ENCODE measurements at regions not wholly inside any gene's neighbourhood (a gene's known extent, or its start where the extent isn't known, plus 50 kb on each side); places are given as distances from the start of the nearest gene placed in this dataset.

- Mint-ChIP-seq H3K27me3 (no peaks in the 10 kb centered on the region), H3K36me3 (no peaks in the 10 kb centered on the region), H3K9me3 (peaks cover 3 to 15% (median 4%) of the 10 kb centered on the region in 8 donors), H3K4me1 (no peaks in the 10 kb centered on the region), H3K4me3 (no peak overlapping the region), H3K27ac (no peak overlapping the region)
- Histone ChIP-seq H3K9me3 (ENCODE audit: control insufficient read depth in 1 of 2, low read length in 2 of 2) (no peaks in the 10 kb centered on the region), H3K27me3 (ENCODE audit: insufficient read depth, low read length) (no peaks in the 10 kb centered on the region), H3K4me3 (ENCODE audit: low read length in 2 of 2) (no peak overlapping the region), H3K36me3 (ENCODE audit: insufficient read depth, low read length) (no peaks in the 10 kb centered on the region), H3K4me1 (ENCODE audit: insufficient read depth, low read length) (no peaks in the 10 kb centered on the region), H3K27ac (ENCODE audit: low read depth, low read length) (no peak overlapping the region)
- CTCF ChIA-PET (ENCODE audit: partially characterized antibody), result no interaction called here
- no peak for DNase-seq
- intact Hi-C loops (cut with micrococcal nuclease), result no loop called here
- POLR2A ChIA-PET (ENCODE audit: partially characterized antibody), result no interaction called here
These were observed 504.8 kb downstream of the SLITRK1 start for GRCh38 chr13:83377491-83377890.

GRCh38 chr13:83372786-83373185 is 509.5 kb downstream of the SLITRK1 start:
- no peaks in the 10 kb centered on the region for H3K36me3 Mint-ChIP-seq
- peaks cover 6 to 21% (median 8%) of the 10 kb centered on the region in 8 donors for H3K9me3 Mint-ChIP-seq
- H3K27me3 ChIP-seq (ENCODE audit: insufficient read depth, low read length), result no peaks in the 10 kb centered on the region
- no peak overlapping the region for H3K4me3 ChIP-seq (ENCODE audit: low read length in 2 of 2)
- H3K36me3 ChIP-seq (ENCODE audit: insufficient read depth, low read length), result no peaks in the 10 kb centered on the region
- no peaks in the 10 kb centered on the region for H3K4me1 ChIP-seq (ENCODE audit: insufficient read depth, low read length)
- ChIA-PET POLR2A (ENCODE audit: partially characterized antibody) (no interaction called here), CTCF (ENCODE audit: partially characterized antibody) (no interaction called here)
- intact Hi-C loops (cut with micrococcal nuclease), result no loop called here
- H3K27ac ChIP-seq (ENCODE audit: low read depth, low read length), result no peak overlapping the region
- no peak overlapping the region for H3K4me3 Mint-ChIP-seq
- no peak overlapping the region for H3K27ac Mint-ChIP-seq
- H3K9me3 ChIP-seq (ENCODE audit: control insufficient read depth in 1 of 2, low read length in 2 of 2), result no peaks in the 10 kb centered on the region
- no peak for DNase-seq
- no peaks in the 10 kb centered on the region for H3K27me3 Mint-ChIP-seq
- no peaks in the 10 kb centered on the region for H3K4me1 Mint-ChIP-seq

- Histone ChIP-seq H3K36me3 (ENCODE audit: insufficient read depth, low read length) (no peaks in the 10 kb centered on the region), H3K4me3 (ENCODE audit: low read length in 2 of 2) (no peak overlapping the region), H3K9me3 (ENCODE audit: control insufficient read depth in 1 of 2, low read length in 2 of 2) (no peaks in the 10 kb centered on the region), H3K4me1 (ENCODE audit: insufficient read depth, low read length) (no peaks in the 10 kb centered on the region), H3K27ac (ENCODE audit: low read depth, low read length) (no peak overlapping the region), H3K27me3 (ENCODE audit: insufficient read depth, low read length) (no peaks in the 10 kb centered on the region)
- Mint-ChIP-seq H3K27me3 (no peaks in the 10 kb centered on the region), H3K4me3 (no peak overlapping the region), H3K27ac (no peak overlapping the region), H3K36me3 (no peaks in the 10 kb centered on the region), H3K4me1 (no peaks in the 10 kb centered on the region), H3K9me3 (peaks cover 0 to 12% (median 1%) of the 10 kb centered on the region in 8 donors)
- intact Hi-C loops (cut with micrococcal nuclease), result loop anchor here (5.0 kb wide), 1 partner anchor 678 kb away; no protein-coding TSS in a partner anchor
- ChIA-PET POLR2A (ENCODE audit: partially characterized antibody) (no interaction called here), CTCF (ENCODE audit: partially characterized antibody) (no interaction called here)
- no peak for DNase-seq
These were observed 516.6 kb downstream of the SLITRK1 start for GRCh38 chr13:83365723-83366122.

GRCh38 chr13:83355041-83355440 is 527.2 kb downstream of the SLITRK1 start:
- no peaks in the 10 kb centered on the region for H3K4me1 ChIP-seq (ENCODE audit: insufficient read depth, low read length)
- H3K4me1 Mint-ChIP-seq, result no peaks in the 10 kb centered on the region
- H3K36me3 ChIP-seq (ENCODE audit: insufficient read depth, low read length), result no peaks in the 10 kb centered on the region
- intact Hi-C loops (cut with micrococcal nuclease), result no loop called here
- H3K4me3 ChIP-seq (ENCODE audit: low read length in 2 of 2), result no peak overlapping the region
- CTCF ChIA-PET (ENCODE audit: partially characterized antibody), result no interaction called here
- H3K27me3 Mint-ChIP-seq, result no peaks in the 10 kb centered on the region
- no peak for DNase-seq
- H3K36me3 Mint-ChIP-seq, result no peaks in the 10 kb centered on the region
- POLR2A ChIA-PET (ENCODE audit: partially characterized antibody), result no interaction called here
- peaks cover 0 to 5% (median under 1%) of the 10 kb centered on the region in 8 donors for H3K9me3 Mint-ChIP-seq
- H3K9me3 ChIP-seq (ENCODE audit: control insufficient read depth in 1 of 2, low read length in 2 of 2), result no peaks in the 10 kb centered on the region
- H3K27ac Mint-ChIP-seq, result no peak overlapping the region
- no peak overlapping the region for H3K4me3 Mint-ChIP-seq
- H3K27me3 ChIP-seq (ENCODE audit: insufficient read depth, low read length), result no peaks in the 10 kb centered on the region
- no peak overlapping the region for H3K27ac ChIP-seq (ENCODE audit: low read depth, low read length)

GRCh38 chr13:83352391-83352790 is 529.9 kb downstream of the SLITRK1 start:
- Mint-ChIP-seq H3K4me3 (no peak overlapping the region), H3K36me3 (no peaks in the 10 kb centered on the region), H3K27ac (no peak overlapping the region), H3K4me1 (no peaks in the 10 kb centered on the region), H3K27me3 (no peaks in the 10 kb centered on the region), H3K9me3 (peaks cover 0 to 5% (median 0%) of the 10 kb centered on the region in 8 donors)
- no peak overlapping the region for H3K4me3 ChIP-seq (ENCODE audit: low read length in 2 of 2)
- no peaks in the 10 kb centered on the region for H3K4me1 ChIP-seq (ENCODE audit: insufficient read depth, low read length)
- ChIA-PET CTCF (ENCODE audit: partially characterized antibody) (no interaction called here), POLR2A (ENCODE audit: partially characterized antibody) (no interaction called here)
- no peak for DNase-seq
- intact Hi-C loops (cut with micrococcal nuclease), result no loop called here
- H3K9me3 ChIP-seq (ENCODE audit: control insufficient read depth in 1 of 2, low read length in 2 of 2), result no peaks in the 10 kb centered on the region
- H3K27ac ChIP-seq (ENCODE audit: low read depth, low read length), result no peak overlapping the region
- no peaks in the 10 kb centered on the region for H3K27me3 ChIP-seq (ENCODE audit: insufficient read depth, low read length)
- H3K36me3 ChIP-seq (ENCODE audit: insufficient read depth, low read length), result no peaks in the 10 kb centered on the region

- no peaks in the 10 kb centered on the region for H3K4me1 ChIP-seq (ENCODE audit: insufficient read depth, low read length)
- POLR2A ChIA-PET (ENCODE audit: partially characterized antibody), result no interaction called here
- CTCF ChIA-PET (ENCODE audit: partially characterized antibody), result no interaction called here
- DNase-seq, result no peak
- Mint-ChIP-seq H3K4me1 (no peaks in the 10 kb centered on the region), H3K27me3 (no peaks in the 10 kb centered on the region), H3K9me3 (peaks cover 0 to 3% (median 0%) of the 10 kb centered on the region in 8 donors), H3K36me3 (no peaks in the 10 kb centered on the region), H3K27ac (no peak overlapping the region), H3K4me3 (no peak overlapping the region)
- no peaks in the 10 kb centered on the region for H3K27me3 ChIP-seq (ENCODE audit: insufficient read depth, low read length)
- H3K36me3 ChIP-seq (ENCODE audit: insufficient read depth, low read length), result no peaks in the 10 kb centered on the region
- H3K4me3 ChIP-seq (ENCODE audit: low read length in 2 of 2), result no peak overlapping the region
- H3K27ac ChIP-seq (ENCODE audit: low read depth, low read length), result no peak overlapping the region
- H3K9me3 ChIP-seq (ENCODE audit: control insufficient read depth in 1 of 2, low read length in 2 of 2), result no peaks in the 10 kb centered on the region
- intact Hi-C loops (cut with micrococcal nuclease), result no loop called here
These were observed 531.7 kb downstream of the SLITRK1 start for GRCh38 chr13:83350569-83350968.

- no peaks in the 10 kb centered on the region for H3K36me3 ChIP-seq (ENCODE audit: insufficient read depth, low read length)
- H3K4me3 ChIP-seq (ENCODE audit: low read length in 2 of 2), result no peak overlapping the region
- Mint-ChIP-seq H3K9me3 (peaks cover 0 to 10% (median 4%) of the 10 kb centered on the region in 8 donors), H3K4me1 (no peaks in the 10 kb centered on the region), H3K36me3 (no peaks in the 10 kb centered on the region), H3K27me3 (no peaks in the 10 kb centered on the region), H3K27ac (no peak overlapping the region), H3K4me3 (no peak overlapping the region)
- no peak for DNase-seq
- no peaks in the 10 kb centered on the region for H3K27me3 ChIP-seq (ENCODE audit: insufficient read depth, low read length)
- ChIA-PET POLR2A (ENCODE audit: partially characterized antibody) (no interaction called here), CTCF (ENCODE audit: partially characterized antibody) (no interaction called here)
- H3K9me3 ChIP-seq (ENCODE audit: control insufficient read depth in 1 of 2, low read length in 2 of 2), result no peaks in the 10 kb centered on the region
- no peaks in the 10 kb centered on the region for H3K4me1 ChIP-seq (ENCODE audit: insufficient read depth, low read length)
- intact Hi-C loops (cut with micrococcal nuclease), result no loop called here
- H3K27ac ChIP-seq (ENCODE audit: low read depth, low read length), result no peak overlapping the region
These were observed 537.8 kb downstream of the SLITRK1 start for GRCh38 chr13:83344518-83344917.

- no peaks in the 10 kb centered on the region for H3K4me1 Mint-ChIP-seq
- no peak overlapping the region for H3K27ac Mint-ChIP-seq
- H3K27me3 ChIP-seq (ENCODE audit: insufficient read depth, low read length), result no peaks in the 10 kb centered on the region
- H3K9me3 Mint-ChIP-seq, result peaks cover 0 to 10% (median 3%) of the 10 kb centered on the region in 8 donors
- H3K4me1 ChIP-seq (ENCODE audit: insufficient read depth, low read length), result no peaks in the 10 kb centered on the region
- intact Hi-C loops (cut with micrococcal nuclease), result no loop called here
- ChIA-PET CTCF (ENCODE audit: partially characterized antibody) (no interaction called here), POLR2A (ENCODE audit: partially characterized antibody) (no interaction called here)
- H3K9me3 ChIP-seq (ENCODE audit: control insufficient read depth in 1 of 2, low read length in 2 of 2), result no peaks in the 10 kb centered on the region
- no peak overlapping the region for H3K4me3 ChIP-seq (ENCODE audit: low read length in 2 of 2)
- H3K27ac ChIP-seq (ENCODE audit: low read depth, low read length), result no peak overlapping the region
- H3K36me3 Mint-ChIP-seq, result no peaks in the 10 kb centered on the region
- H3K36me3 ChIP-seq (ENCODE audit: insufficient read depth, low read length), result no peaks in the 10 kb centered on the region
- H3K27me3 Mint-ChIP-seq, result no peaks in the 10 kb centered on the region
- H3K4me3 Mint-ChIP-seq, result no peak overlapping the region
- DNase-seq, result no peak
These were observed 542.1 kb downstream of the SLITRK1 start for GRCh38 chr13:83340170-83340569.

Measured in CD4-positive, alpha-beta memory T cell (primary cell).